HFFc6 (cell line): ENCODE measurements at regions not wholly inside any gene's neighbourhood (a gene's known extent, or its start where the extent isn't known, plus 50 kb on each side); places are given as distances from the start of the nearest gene placed in this dataset.

Experiments used
- DNase-seq: peaks from one replicate; pipeline ENCODE4 v3.0.0-alpha.2; 2018
- H3K27ac Mint-ChIP-seq: 2 replicates; pipeline ENCODE4 v1.8.0; 2020; ENCODE audit warnings: mild to moderate bottlenecking, mixed read lengths
- H3K27me3 Mint-ChIP-seq: 2 replicates; pipeline ENCODE4 v1.8.0; 2021; ENCODE audit warnings: mild to moderate bottlenecking, moderate library complexity, mixed read lengths; ENCODE audit not compliant: insufficient read depth
- H3K36me3 Mint-ChIP-seq: 2 replicates; pipeline ENCODE4 v1.8.0; 2021; ENCODE audit warnings: low read depth, mixed read lengths
- H3K4me1 Mint-ChIP-seq: 2 replicates; pipeline ENCODE4 v1.8.0; 2020; ENCODE audit warnings: low read depth, mixed read lengths
- H3K4me3 Mint-ChIP-seq: 2 replicates; pipeline ENCODE4 v1.8.0; 2020; ENCODE audit warnings: mild to moderate bottlenecking, moderate library complexity, mixed read lengths
- H3K9me3 Mint-ChIP-seq: 2 replicates; pipeline ENCODE4 v1.8.0; 2020; ENCODE audit warnings: mild to moderate bottlenecking, mixed read lengths
- TF ChIP-seq, protein P1 (sequence below): fragments of 200-600 bp; sonication (generic); IDR thresholded peaks from 2 replicates; pipeline ENCODE4 v1.5.0; 2021; ENCODE audit warnings: antibody characterized with exemption, mild to moderate bottlenecking

GRCh38 chr13:58547419-58547818 is 915.9 kb downstream of the PCDH17 start:
- Mint-ChIP-seq H3K36me3 (no peaks in the 10 kb centered on the region), H3K27ac (no peak overlapping the region), H3K4me3 (no peak overlapping the region), H3K9me3 (peaks cover 26% of the 10 kb centered on the region), H3K4me1 (no peaks in the 10 kb centered on the region), H3K27me3 (no peaks in the 10 kb centered on the region)
- TF ChIP-seq, protein P1, sequence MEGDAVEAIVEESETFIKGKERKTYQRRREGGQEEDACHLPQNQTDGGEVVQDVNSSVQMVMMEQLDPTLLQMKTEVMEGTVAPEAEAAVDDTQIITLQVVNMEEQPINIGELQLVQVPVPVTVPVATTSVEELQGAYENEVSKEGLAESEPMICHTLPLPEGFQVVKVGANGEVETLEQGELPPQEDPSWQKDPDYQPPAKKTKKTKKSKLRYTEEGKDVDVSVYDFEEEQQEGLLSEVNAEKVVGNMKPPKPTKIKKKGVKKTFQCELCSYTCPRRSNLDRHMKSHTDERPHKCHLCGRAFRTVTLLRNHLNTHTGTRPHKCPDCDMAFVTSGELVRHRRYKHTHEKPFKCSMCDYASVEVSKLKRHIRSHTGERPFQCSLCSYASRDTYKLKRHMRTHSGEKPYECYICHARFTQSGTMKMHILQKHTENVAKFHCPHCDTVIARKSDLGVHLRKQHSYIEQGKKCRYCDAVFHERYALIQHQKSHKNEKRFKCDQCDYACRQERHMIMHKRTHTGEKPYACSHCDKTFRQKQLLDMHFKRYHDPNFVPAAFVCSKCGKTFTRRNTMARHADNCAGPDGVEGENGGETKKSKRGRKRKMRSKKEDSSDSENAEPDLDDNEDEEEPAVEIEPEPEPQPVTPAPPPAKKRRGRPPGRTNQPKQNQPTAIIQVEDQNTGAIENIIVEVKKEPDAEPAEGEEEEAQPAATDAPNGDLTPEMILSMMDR: no peak
- DNase-seq: no peak

GRCh38 chr13:58566176-58566575 is 934.6 kb downstream of the PCDH17 start:
- no peak for DNase-seq
- H3K36me3 Mint-ChIP-seq: no peaks in the 10 kb centered on the region
- TF ChIP-seq, protein P1: no peak

GRCh38 chr13:58573743-58574142 is 942.2 kb downstream of the PCDH17 start:
- DNase-seq: no peak
- Mint-ChIP-seq H3K4me3 (no peak overlapping the region), H3K27me3 (no peaks in the 10 kb centered on the region), H3K27ac (no peak overlapping the region), H3K36me3 (peaks cover 4% of the 10 kb centered on the region; the same call in 1 of the 2 replicates), H3K4me1 (no peaks in the 10 kb centered on the region), H3K9me3 (peaks cover 46% of the 10 kb centered on the region)
- TF ChIP-seq, protein P1: no peak

More at GRCh38 chr13:58566176-58566575, 934.6 kb downstream of the PCDH17 start:
- Mint-ChIP-seq H3K27ac (no peak overlapping the region), H3K4me1 (no peaks in the 10 kb centered on the region), H3K9me3 (peaks cover 20% of the 10 kb centered on the region), H3K27me3 (no peaks in the 10 kb centered on the region), H3K4me3 (no peak overlapping the region)

- H3K4me1 Mint-ChIP-seq: no peaks in the 10 kb centered on the region
- TF ChIP-seq, protein P1: no peak
- H3K9me3 Mint-ChIP-seq: peaks cover 48% of the 10 kb centered on the region
- no peak for DNase-seq
- peaks cover 4% of the 10 kb centered on the region; the same call in 1 of the 2 replicates for H3K36me3 Mint-ChIP-seq
- H3K27me3 Mint-ChIP-seq: no peaks in the 10 kb centered on the region
- no peak overlapping the region for H3K27ac Mint-ChIP-seq
- H3K4me3 Mint-ChIP-seq: no peak overlapping the region
Measured at GRCh38 chr13:58574791-58575190, 943.2 kb downstream of the PCDH17 start.

GRCh38 chr13:58579468-58579867 is 947.9 kb downstream of the PCDH17 start:
- no peaks in the 10 kb centered on the region; the same call in 1 of the 2 replicates for H3K27me3 Mint-ChIP-seq
- peaks cover 22% of the 10 kb centered on the region for H3K9me3 Mint-ChIP-seq
- no peaks in the 10 kb centered on the region for H3K36me3 Mint-ChIP-seq
- DNase-seq: no peak
- TF ChIP-seq, protein P1: no peak
- H3K27ac Mint-ChIP-seq: no peak overlapping the region
- no peaks in the 10 kb centered on the region for H3K4me1 Mint-ChIP-seq
- no peak overlapping the region for H3K4me3 Mint-ChIP-seq

DNA sequence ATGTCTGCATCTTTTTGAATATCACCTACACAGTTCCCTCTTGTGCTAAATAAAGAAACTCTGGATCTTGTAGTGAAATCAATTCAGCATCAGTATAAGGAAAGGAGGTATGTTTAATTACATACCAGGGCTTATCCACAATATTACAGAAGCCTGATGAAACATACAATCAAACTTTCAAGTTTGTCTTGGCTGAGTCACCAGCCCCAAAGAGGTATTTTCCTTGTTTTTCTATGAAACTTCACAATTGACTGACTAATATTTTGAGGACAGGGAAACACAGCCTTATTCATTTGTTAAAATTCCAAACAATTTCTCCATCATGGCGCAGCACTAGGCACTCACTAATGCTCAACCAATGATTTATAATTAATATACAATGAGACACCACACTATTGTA is 952.4 kb downstream of the PCDH17 start:
- H3K9me3 Mint-ChIP-seq: peaks cover 18% of the 10 kb centered on the region
- no peaks in the 10 kb centered on the region; the same call in 1 of the 2 replicates for H3K36me3 Mint-ChIP-seq
- H3K4me1 Mint-ChIP-seq: no peaks in the 10 kb centered on the region
- H3K27me3 Mint-ChIP-seq: no peaks in the 10 kb centered on the region; the same call in 1 of the 2 replicates
- no peak for DNase-seq
- TF ChIP-seq, protein P1: no peak
- no peak overlapping the region for H3K4me3 Mint-ChIP-seq
- no peak overlapping the region for H3K27ac Mint-ChIP-seq
